H9 (cell line): ENCODE measurements at regions not wholly inside any gene's neighbourhood (a gene's known extent, or its start where the extent isn't known, plus 50 kb on each side); places are given as distances from the start of the nearest gene placed in this dataset.

Source experiments
- DNase-seq: peaks from one replicate; pipeline ENCODE4 v3.0.0-alpha.2; 2017
- H2AFZ ChIP-seq: one replicate; pipeline ENCODE4 v1.6.1; 2013; ENCODE audit warnings: mild to moderate bottlenecking, low read length, control low read depth, moderate library complexity
- H2AK5ac ChIP-seq: 2 replicates; pipeline ENCODE4 v1.6.1; 2013; ENCODE audit warnings: low read length, control low read depth, mixed read lengths; ENCODE audit not compliant: insufficient read length
- H2BK120ac ChIP-seq: one replicate; pipeline ENCODE4 v1.6.1; 2013; ENCODE audit warnings: low read depth, mild to moderate bottlenecking, low read length, control low read depth, inconsistent platforms; ENCODE audit not compliant: poor library complexity, severe bottlenecking
- H2BK12ac ChIP-seq: 2 replicates; pipeline ENCODE4 v1.6.1; 2013; ENCODE audit warnings: low read length, control low read depth, mixed read lengths, low read depth; ENCODE audit not compliant: insufficient read length
- H2BK15ac ChIP-seq: 2 replicates; pipeline ENCODE4 v1.6.1; 2013; ENCODE audit warnings: low read depth, low read length, control low read depth
- H2BK20ac ChIP-seq: one replicate; pipeline ENCODE4 v1.6.1; 2013; ENCODE audit warnings: low read depth, mild to moderate bottlenecking, low read length, control low read depth, inconsistent platforms; ENCODE audit not compliant: poor library complexity, severe bottlenecking
- H2BK5ac ChIP-seq: 2 replicates; pipeline ENCODE4 v1.6.1; 2013; ENCODE audit warnings: low read length, control low read depth, mixed read lengths; ENCODE audit not compliant: insufficient read length
- H3K14ac ChIP-seq: 2 replicates; pipeline ENCODE4 v1.6.1; 2013; ENCODE audit warnings: low read length, control low read depth; ENCODE audit not compliant: insufficient read depth
- H3K18ac ChIP-seq: 2 replicates; pipeline ENCODE4 v1.6.1; 2013; ENCODE audit warnings: low read depth, mild to moderate bottlenecking, mixed read lengths, low read length, control low read depth; ENCODE audit not compliant: insufficient read length
- H3K23ac ChIP-seq: 2 replicates; pipeline ENCODE4 v1.6.1; 2013; ENCODE audit warnings: low read length, control low read depth, mixed read lengths, low read depth; ENCODE audit not compliant: insufficient read length
- H3K23me2 ChIP-seq: 2 replicates; pipeline ENCODE4 v1.6.1; 2013; ENCODE audit warnings: low read depth, mild to moderate bottlenecking, mixed read lengths, low read length, control low read depth; ENCODE audit not compliant: insufficient read length, poor library complexity, severe bottlenecking
- H3K27ac ChIP-seq: 2 replicates; pipeline ENCODE4 v1.5.1; 2013; ENCODE audit warnings: low read length, control low read depth, mixed read lengths, low read depth; ENCODE audit not compliant: insufficient read length
- H3K27me3 ChIP-seq: 2 replicates; pipeline ENCODE4 v1.6.1; 2013; ENCODE audit warnings: low read length, control low read depth, inconsistent platforms; ENCODE audit not compliant: insufficient read depth
- H3K4ac ChIP-seq: 2 replicates; pipeline ENCODE4 v1.6.1; 2013; ENCODE audit warnings: low read depth, mild to moderate bottlenecking, control low read depth, inconsistent platforms, low read length, moderate library complexity
- H3K4me1 ChIP-seq: 2 replicates; pipeline ENCODE4 v1.6.1; 2013; ENCODE audit warnings: low read length, control low read depth, inconsistent platforms; ENCODE audit not compliant: insufficient read depth
- H3K4me2 ChIP-seq: 2 replicates; pipeline ENCODE4 v1.6.1; 2013; ENCODE audit warnings: low read length, control low read depth, mixed read lengths; ENCODE audit not compliant: insufficient read length, insufficient read depth
- H3K56ac ChIP-seq: 2 replicates; pipeline ENCODE4 v1.6.1; 2013; ENCODE audit warnings: low read depth, mild to moderate bottlenecking, mixed read lengths, low read length, control low read depth; ENCODE audit not compliant: insufficient read length
- H3K79me1 ChIP-seq: 2 replicates; pipeline ENCODE4 v1.6.1; 2013; ENCODE audit warnings: low read depth, mild to moderate bottlenecking, moderate library complexity, low read length, control low read depth, inconsistent platforms; ENCODE audit not compliant: insufficient read depth, poor library complexity, severe bottlenecking
- H3K79me2 ChIP-seq: 2 replicates; pipeline ENCODE4 v1.6.1; 2013; ENCODE audit warnings: low read length, control low read depth, inconsistent platforms; ENCODE audit not compliant: insufficient read depth
- H3K9ac ChIP-seq: 2 replicates; pipeline ENCODE4 v1.6.1; 2013; ENCODE audit warnings: low read length, control low read depth, mixed read lengths; ENCODE audit not compliant: insufficient read length; ENCODE audit errors: extremely low read depth
- H3K9me3 ChIP-seq: one replicate; pipeline ENCODE4 v1.6.1; 2013; ENCODE audit warnings: low read depth, low read length, inconsistent platforms; ENCODE audit not compliant: control insufficient read depth
- H3T11ph ChIP-seq: one replicate; pipeline ENCODE4 v1.6.1; 2013; ENCODE audit warnings: mild to moderate bottlenecking, low read length, control low read depth, inconsistent platforms
- H4K20me1 ChIP-seq: one replicate; pipeline ENCODE4 v1.6.1; 2013; ENCODE audit not compliant: control insufficient read depth, insufficient read length, insufficient read depth
- H4K5ac ChIP-seq: 2 replicates; pipeline ENCODE4 v1.6.1; 2013; ENCODE audit warnings: low read depth, mild to moderate bottlenecking, mixed read lengths, low read length, control low read depth; ENCODE audit not compliant: insufficient read length
- H4K8ac ChIP-seq: replicated peaks from 2 replicates; pipeline ENCODE4 v1.6.1; 2013; ENCODE audit warnings: low read length, control low read depth, mixed read lengths, low read depth; ENCODE audit not compliant: insufficient read length
- H4K91ac ChIP-seq: 2 replicates; pipeline ENCODE4 v1.6.1; 2013; ENCODE audit warnings: low read depth, mild to moderate bottlenecking, moderate library complexity, mixed read lengths, low read length, control low read depth; ENCODE audit not compliant: insufficient read length
- H3K27ac Mint-ChIP-seq, 3 experiments: 2 replicates in 2 of 3; 3 replicates in 1 of 3; pipeline ENCODE4 v1.8.0; 2020 to 2021; ENCODE audit warnings: mixed read lengths in 3 of 3, mild to moderate bottlenecking in 1 of 3, moderate library complexity in 1 of 3
- H3K27me3 Mint-ChIP-seq: 2 replicates; pipeline ENCODE4 v1.8.0; 2021; ENCODE audit warnings: low read depth, mild to moderate bottlenecking, moderate library complexity, mixed read lengths
- H3K36me3 Mint-ChIP-seq, 3 experiments: 2 replicates in 2 of 3; 3 replicates in 1 of 3; pipeline ENCODE4 v1.8.0; 2020 to 2021; ENCODE audit warnings: low read depth in 3 of 3, mixed read lengths in 3 of 3; ENCODE audit not compliant: insufficient read depth in 1 of 3
- H3K4me1 Mint-ChIP-seq, 2 experiments: 2 replicates each; pipeline ENCODE4 v1.8.0; 2020; ENCODE audit warnings: mixed read lengths in 2 of 2
- H3K4me3 Mint-ChIP-seq, 2 experiments: 2 replicates in 1 of 2; 3 replicates in 1 of 2; pipeline ENCODE4 v1.8.0; 2020 to 2021; ENCODE audit warnings: mild to moderate bottlenecking in 2 of 2, mixed read lengths in 2 of 2, moderate library complexity in 1 of 2
- H3K9me3 Mint-ChIP-seq, 2 experiments: 2 replicates in 1 of 2; 3 replicates in 1 of 2; pipeline ENCODE4 v1.8.0; 2020; ENCODE audit warnings: mild to moderate bottlenecking in 2 of 2, mixed read lengths in 2 of 2, moderate library complexity in 1 of 2
- WGBS: extraction: QIAGEN DNeasy Blood & Tissue Kit; methylation state at CpG from one replicate; pipeline ENCODE4 v1.1.7; 2013; ENCODE audit warnings: missing lambda C conversion rate, low lambda C conversion rate, mixed read lengths; ENCODE audit not compliant: insufficient read length; ENCODE audit errors: extremely low coverage; 5-methylcytosine and 5-hydroxymethylcytosine counted together
- TF ChIP-seq, protein P1 (sequence below): fragments of 200-600 bp; sonication (generic); conservative IDR thresholded peaks from 3 replicates; pipeline ENCODE4 v1.8.0; 2021; ENCODE audit warnings: antibody characterized with exemption, mild to moderate bottlenecking

- peaks cover 29 to 36% of the 10 kb centered on the region in 2 experiments for H3K4me1 Mint-ChIP-seq
- Histone ChIP-seq H3K14ac (peak overlapping the region; percentile 83; the same call in 1 of the 2 replicates), H3K23ac (no peak overlapping the region), H3K27me3 (no peaks in the 10 kb centered on the region; the same call in 1 of the 2 replicates), H2AK5ac (no peak overlapping the region), H2BK12ac (no peak overlapping the region), H3K79me2 (no peaks in the 10 kb centered on the region), H4K20me1 (no peaks in the 10 kb centered on the region), H2BK120ac (no peak overlapping the region), H3K79me1 (no peaks in the 10 kb centered on the region), H3K18ac (peak overlapping the region; percentile 66), H3K4me2 (peak overlapping the region; percentile 71), H2BK15ac (0 out of 2 replicates have a peak overlapping the region, but pooled peaks have one; percentile 18), H3K56ac (no peak overlapping the region), H3T11ph (no peak overlapping the region), H2AFZ (no peak overlapping the region), H4K8ac (no peak overlapping the region), H3K23me2 (peaks cover 14% of the 10 kb centered on the region), H4K91ac (no peak overlapping the region), H2BK5ac (no peak overlapping the region), H2BK20ac (no peak overlapping the region), H3K9ac (no peak overlapping the region), H4K5ac (no peak overlapping the region), H3K9me3 (no peaks in the 10 kb centered on the region), H3K4me1 (no peaks in the 10 kb centered on the region; the same call in 1 of the 2 replicates), H3K27ac (no peak overlapping the region), H3K4ac (no peak overlapping the region)
- H3K27ac Mint-ChIP-seq: no peak overlapping the region
- H3K9me3 Mint-ChIP-seq: peaks cover 0 to 5% of the 10 kb centered on the region in 2 experiments; a peak in 2 of 5 replicates
- TF ChIP-seq, protein P1, sequence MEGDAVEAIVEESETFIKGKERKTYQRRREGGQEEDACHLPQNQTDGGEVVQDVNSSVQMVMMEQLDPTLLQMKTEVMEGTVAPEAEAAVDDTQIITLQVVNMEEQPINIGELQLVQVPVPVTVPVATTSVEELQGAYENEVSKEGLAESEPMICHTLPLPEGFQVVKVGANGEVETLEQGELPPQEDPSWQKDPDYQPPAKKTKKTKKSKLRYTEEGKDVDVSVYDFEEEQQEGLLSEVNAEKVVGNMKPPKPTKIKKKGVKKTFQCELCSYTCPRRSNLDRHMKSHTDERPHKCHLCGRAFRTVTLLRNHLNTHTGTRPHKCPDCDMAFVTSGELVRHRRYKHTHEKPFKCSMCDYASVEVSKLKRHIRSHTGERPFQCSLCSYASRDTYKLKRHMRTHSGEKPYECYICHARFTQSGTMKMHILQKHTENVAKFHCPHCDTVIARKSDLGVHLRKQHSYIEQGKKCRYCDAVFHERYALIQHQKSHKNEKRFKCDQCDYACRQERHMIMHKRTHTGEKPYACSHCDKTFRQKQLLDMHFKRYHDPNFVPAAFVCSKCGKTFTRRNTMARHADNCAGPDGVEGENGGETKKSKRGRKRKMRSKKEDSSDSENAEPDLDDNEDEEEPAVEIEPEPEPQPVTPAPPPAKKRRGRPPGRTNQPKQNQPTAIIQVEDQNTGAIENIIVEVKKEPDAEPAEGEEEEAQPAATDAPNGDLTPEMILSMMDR: no peak
- no CpG with 5 or more reads among the region's 29 CpGs for WGBS
- peaks cover 47% of the 10 kb centered on the region for H3K27me3 Mint-ChIP-seq
- DNase-seq: no peak
- peak overlapping the region; percentile 12 to 85; a peak in 2 of 5 replicates for H3K4me3 Mint-ChIP-seq
- no peaks in the 10 kb centered on the region for H3K36me3 Mint-ChIP-seq
These were observed 161.2 kb downstream of the C9orf50 start for GRCh38 chr9:129459547-129460322.
